ENCODE measurements at regions not wholly inside any gene's neighbourhood (a gene's known extent, or its start where the extent isn't known, plus 50 kb on each side); places are given as distances from the start of the nearest gene placed in this dataset.

- TF ChIP-seq RFX5 (IDR thresholded peaks at IDR 0.05; ENCODE audit: low read depth, low read length) (no peak), CTCF (CRISPR knock-in tag; IDR thresholded peaks at IDR 0.05) (no peak), YY1 (IDR thresholded peaks at IDR 0.05; ENCODE audit: insufficient read depth, insufficient replicate concordance, low read depth, low read length) (no peak), ZNF674 (CRISPR knock-in tag; IDR thresholded peaks at IDR 0.05; ENCODE audit: low read depth) (no peak)
- TF ChIP-seq, protein P1, sequence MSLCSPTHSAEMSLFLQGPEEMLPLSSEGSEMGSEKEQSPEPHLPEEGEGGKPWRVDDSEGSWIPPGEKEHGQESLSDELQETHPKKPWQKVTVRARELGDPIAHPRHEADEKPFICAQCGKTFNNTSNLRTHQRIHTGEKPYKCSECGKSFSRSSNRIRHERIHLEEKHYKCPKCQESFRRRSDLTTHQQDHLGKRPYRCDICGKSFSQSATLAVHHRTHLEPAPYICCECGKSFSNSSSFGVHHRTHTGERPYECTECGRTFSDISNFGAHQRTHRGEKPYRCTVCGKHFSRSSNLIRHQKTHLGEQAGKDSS (CRISPR knock-in tag; IDR thresholded peaks at IDR 0.05; ENCODE audit: borderline replicate concordance, low read depth): no peak
Measured at GRCh38 chr11:80778941-80779340, 1338.1 kb upstream of the TENM4 start.
